ENCODE measurements at regions not wholly inside any gene's neighbourhood (a gene's known extent, or its start where the extent isn't known, plus 50 kb on each side); places are given as distances from the start of the nearest gene placed in this dataset.

DNA sequence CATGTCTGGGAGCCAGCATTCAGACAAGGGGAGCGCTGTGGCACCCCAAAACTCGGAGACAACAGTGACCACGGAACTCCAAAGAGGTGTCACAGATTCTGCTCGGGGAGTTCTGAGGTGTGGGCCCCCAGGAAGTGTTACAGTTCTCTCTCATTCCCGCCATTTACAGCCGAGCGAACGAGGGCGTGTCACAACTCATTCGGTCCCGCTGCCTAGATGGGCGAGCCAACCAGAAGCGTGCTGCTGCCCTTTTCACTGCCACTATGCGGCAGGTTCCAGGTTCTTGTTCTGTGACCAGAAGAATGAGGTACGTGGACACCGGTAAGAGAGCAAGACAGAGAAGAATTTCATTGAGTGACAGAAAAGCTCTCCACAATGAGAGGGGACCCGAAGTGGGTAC, 1370.6 kb upstream of the AGA start:
- DNase-seq (ENCODE audit: extremely low read depth, low read depth) = no peak
- TF ChIP-seq, protein P1, sequence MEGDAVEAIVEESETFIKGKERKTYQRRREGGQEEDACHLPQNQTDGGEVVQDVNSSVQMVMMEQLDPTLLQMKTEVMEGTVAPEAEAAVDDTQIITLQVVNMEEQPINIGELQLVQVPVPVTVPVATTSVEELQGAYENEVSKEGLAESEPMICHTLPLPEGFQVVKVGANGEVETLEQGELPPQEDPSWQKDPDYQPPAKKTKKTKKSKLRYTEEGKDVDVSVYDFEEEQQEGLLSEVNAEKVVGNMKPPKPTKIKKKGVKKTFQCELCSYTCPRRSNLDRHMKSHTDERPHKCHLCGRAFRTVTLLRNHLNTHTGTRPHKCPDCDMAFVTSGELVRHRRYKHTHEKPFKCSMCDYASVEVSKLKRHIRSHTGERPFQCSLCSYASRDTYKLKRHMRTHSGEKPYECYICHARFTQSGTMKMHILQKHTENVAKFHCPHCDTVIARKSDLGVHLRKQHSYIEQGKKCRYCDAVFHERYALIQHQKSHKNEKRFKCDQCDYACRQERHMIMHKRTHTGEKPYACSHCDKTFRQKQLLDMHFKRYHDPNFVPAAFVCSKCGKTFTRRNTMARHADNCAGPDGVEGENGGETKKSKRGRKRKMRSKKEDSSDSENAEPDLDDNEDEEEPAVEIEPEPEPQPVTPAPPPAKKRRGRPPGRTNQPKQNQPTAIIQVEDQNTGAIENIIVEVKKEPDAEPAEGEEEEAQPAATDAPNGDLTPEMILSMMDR (IDR thresholded peaks at IDR 0.05; ENCODE audit: low read depth, low read length, missing control alignments) = no peak
- H3K4me3 ChIP-seq (replicated peaks; ENCODE audit: low read depth, low read length) = no peak overlapping the region

DNA sequence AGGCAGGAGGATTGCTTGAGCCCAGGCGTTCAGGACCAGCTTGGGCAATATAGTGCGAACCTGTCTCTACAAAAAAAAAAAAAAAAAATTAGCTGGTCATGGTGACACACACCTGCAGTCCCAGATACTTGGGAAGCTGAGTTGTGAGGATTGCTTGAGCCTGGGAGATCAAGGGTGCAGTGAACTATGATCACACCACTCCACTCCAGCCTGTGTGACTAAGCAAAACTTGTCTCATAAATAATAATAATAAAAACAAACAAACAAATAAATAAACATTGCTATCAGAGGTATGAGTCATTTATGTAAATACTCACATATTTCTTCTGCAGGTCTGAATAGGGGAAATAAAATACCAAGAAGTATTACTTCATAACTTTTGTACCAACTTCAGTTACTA, 1372.7 kb upstream of the AGA start:
- no peak overlapping the region for H3K4me3 ChIP-seq (replicated peaks; ENCODE audit: low read depth, low read length)
- DNase-seq (ENCODE audit: extremely low read depth, low read depth) = no peak
- TF ChIP-seq, protein P1 (IDR thresholded peaks at IDR 0.05; ENCODE audit: low read depth, low read length, missing control alignments) = no peak

DNA sequence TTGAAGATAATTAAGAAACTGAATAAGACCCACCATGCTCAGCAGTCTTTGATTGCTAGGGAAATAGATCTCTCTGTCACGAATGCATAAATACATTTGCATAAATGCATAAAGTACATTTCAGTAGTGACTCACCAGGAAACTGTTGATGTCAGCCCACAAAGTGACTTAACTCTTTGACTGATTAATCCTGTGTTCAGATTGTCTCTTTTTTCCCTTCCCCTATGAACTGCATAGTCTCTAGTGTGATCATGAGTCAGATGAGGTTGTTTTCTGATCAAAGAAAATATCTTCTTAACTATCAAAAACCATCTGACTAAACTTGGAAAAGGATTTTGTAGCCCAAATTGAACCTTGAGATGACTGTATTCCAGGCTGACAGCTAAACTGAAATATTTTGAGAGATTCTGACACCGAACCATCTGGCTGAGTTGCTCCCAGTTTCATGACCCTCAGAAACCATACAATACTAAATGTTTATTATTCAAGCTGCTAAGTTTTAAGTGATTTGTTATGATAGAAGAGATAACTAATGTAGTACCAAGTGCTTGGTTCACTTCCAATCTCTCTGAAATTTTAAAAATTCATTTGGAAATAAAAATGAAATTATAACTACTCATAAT, 1381.5 kb upstream of the AGA start:
- no peak overlapping the region for H3K4me3 ChIP-seq (replicated peaks; ENCODE audit: low read depth, low read length)
- DNase-seq (ENCODE audit: extremely low read depth, low read depth) = no peak
- TF ChIP-seq, protein P1 (IDR thresholded peaks at IDR 0.05; ENCODE audit: low read depth, low read length, missing control alignments) = no peak

DNA sequence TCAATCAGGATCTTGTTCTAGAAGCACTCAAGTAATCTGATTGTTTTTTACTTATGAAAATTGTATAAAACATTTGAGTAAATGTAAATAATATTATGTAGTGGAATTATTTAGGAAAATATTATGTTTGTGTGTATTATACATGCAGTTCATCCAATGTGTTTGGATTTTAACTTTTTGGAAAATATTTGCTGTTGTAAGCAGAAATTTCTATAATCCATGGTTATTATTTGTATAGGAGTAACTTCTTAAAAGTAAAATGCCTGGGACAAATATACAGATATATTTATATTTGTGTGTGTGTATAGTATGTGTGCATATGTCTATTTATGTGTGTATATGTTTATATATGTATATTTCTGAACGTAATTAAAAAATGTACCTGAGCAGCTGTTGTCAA, 1394.6 kb upstream of the AGA start:
- DNase-seq (ENCODE audit: extremely low read depth, low read depth) = no peak
- no peak overlapping the region for H3K4me3 ChIP-seq (replicated peaks; ENCODE audit: low read depth, low read length)
- TF ChIP-seq, protein P1 (IDR thresholded peaks at IDR 0.05; ENCODE audit: low read depth, low read length, missing control alignments) = no peak

DNA sequence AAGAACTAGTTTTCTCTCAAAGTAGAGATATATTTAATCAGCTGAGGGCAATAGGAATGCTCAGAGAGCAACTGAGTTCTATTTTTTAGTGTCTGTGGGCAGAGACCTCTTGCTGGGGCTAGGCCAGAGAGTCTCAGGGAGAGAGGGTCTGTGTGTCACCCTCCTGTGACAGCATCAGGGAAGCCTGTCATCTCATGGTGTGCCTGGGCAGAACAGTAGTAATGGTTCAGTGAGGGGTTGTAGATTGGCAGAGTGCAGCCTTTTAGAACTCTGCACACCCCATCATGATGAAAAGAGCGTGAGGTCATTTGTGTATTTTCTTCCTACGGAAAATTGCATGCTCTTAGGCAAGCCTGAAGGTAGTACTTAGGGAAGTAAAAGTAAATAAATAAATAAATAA, 1396.5 kb upstream of the AGA start:
- no peak for DNase-seq (ENCODE audit: extremely low read depth, low read depth)
- TF ChIP-seq, protein P1 (IDR thresholded peaks at IDR 0.05; ENCODE audit: low read depth, low read length, missing control alignments) = no peak
- no peak overlapping the region for H3K4me3 ChIP-seq (replicated peaks; ENCODE audit: low read depth, low read length)

DNA sequence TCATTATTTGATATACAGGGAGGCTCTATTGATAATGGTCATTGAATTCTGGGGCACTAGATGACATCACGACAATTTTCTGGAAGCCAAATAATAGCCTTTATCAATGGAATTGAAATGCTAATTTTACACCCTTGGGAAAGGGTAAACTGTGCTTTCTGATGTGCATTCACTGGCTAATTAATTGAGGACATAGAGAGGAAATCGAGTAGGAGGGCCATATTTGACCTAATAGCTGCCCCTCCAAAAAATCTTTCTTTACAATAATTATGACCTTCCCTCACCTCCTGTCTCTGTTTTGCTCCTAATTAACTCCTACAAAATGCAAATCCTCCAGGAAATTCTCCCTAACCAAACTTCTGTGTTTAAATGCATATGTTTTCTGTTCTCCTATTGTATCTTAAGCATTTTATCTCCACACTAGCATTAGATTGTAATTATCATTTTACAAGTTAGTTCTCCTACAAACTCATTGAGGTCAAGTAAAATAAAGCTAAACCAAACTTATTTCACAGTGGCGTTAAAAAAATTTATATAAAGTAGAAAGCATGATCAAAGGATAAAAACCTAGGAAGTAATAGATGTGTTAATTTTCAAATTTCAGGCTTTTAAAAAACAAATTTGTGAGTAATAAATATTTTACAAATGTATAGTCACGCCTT, 1414.0 kb upstream of the AGA start:
- no peak overlapping the region for H3K4me3 ChIP-seq (replicated peaks; ENCODE audit: low read depth, low read length)
- no peak for DNase-seq (ENCODE audit: extremely low read depth, low read depth)
- TF ChIP-seq, protein P1 (IDR thresholded peaks at IDR 0.05; ENCODE audit: low read depth, low read length, missing control alignments) = no peak

Data from HFF-Myc (cell line).